RWPE2 (cell line): ENCODE measurements at regions not wholly inside any gene's neighbourhood (a gene's known extent, or its start where the extent isn't known, plus 50 kb on each side); places are given as distances from the start of the nearest gene placed in this dataset.

Experiments
- ATAC-seq: fragments of 200-7000 bp; cut with Tn5 transposase; 3 replicates; pipeline ENCODE4 v1.9.1; 2021; ENCODE audit warnings: low read depth
- DNase-seq: peaks from one replicate; pipeline ENCODE4 v3.0.0-alpha.2; 2020; ENCODE audit warnings: low spot score
- H3K27ac ChIP-seq: fragments of 450-650 bp; 2 replicates; pipeline ENCODE4 v1.5.1; 2017; ENCODE audit warnings: mild to moderate bottlenecking; ENCODE audit not compliant: poor library complexity, severe bottlenecking
- H3K27me3 ChIP-seq: fragments of 250-450 bp; sonication (Bioruptor Pico); 2 replicates; pipeline ENCODE4 v1.5.1; 2021; ENCODE audit warnings: mild to moderate bottlenecking, moderate library complexity; ENCODE audit not compliant: insufficient read depth, poor library complexity, severe bottlenecking
- H3K36me3 ChIP-seq: fragments of 250-450 bp; sonication (Bioruptor Pico); 2 replicates; pipeline ENCODE4 v1.5.1; 2020; ENCODE audit warnings: low read depth, mild to moderate bottlenecking, moderate library complexity
- H3K4me1 ChIP-seq: fragments of 250-450 bp; sonication (Bioruptor Pico); 2 replicates; pipeline ENCODE4 v1.5.1; 2021; ENCODE audit warnings: mild to moderate bottlenecking, moderate library complexity; ENCODE audit not compliant: insufficient read depth, poor library complexity, severe bottlenecking
- H3K4me3 ChIP-seq: fragments of 250-450 bp; sonication (Bioruptor Pico); 2 replicates; pipeline ENCODE4 v1.5.1; 2021; ENCODE audit warnings: mild to moderate bottlenecking, moderate library complexity; ENCODE audit not compliant: severe bottlenecking
- H3K9me3 ChIP-seq: fragments of 250-450 bp; sonication (Bioruptor Pico); 2 replicates; pipeline ENCODE4 v1.5.1; 2021; ENCODE audit warnings: mild to moderate bottlenecking, moderate library complexity; ENCODE audit not compliant: severe bottlenecking
- TF ChIP-seq, protein P1 (sequence below): fragments of 450-650 bp; IDR thresholded peaks from one replicate; pipeline ENCODE4 v1.5.1; 2017; ENCODE audit warnings: mild to moderate bottlenecking, moderate library complexity; ENCODE audit not compliant: poor library complexity, severe bottlenecking

DNA sequence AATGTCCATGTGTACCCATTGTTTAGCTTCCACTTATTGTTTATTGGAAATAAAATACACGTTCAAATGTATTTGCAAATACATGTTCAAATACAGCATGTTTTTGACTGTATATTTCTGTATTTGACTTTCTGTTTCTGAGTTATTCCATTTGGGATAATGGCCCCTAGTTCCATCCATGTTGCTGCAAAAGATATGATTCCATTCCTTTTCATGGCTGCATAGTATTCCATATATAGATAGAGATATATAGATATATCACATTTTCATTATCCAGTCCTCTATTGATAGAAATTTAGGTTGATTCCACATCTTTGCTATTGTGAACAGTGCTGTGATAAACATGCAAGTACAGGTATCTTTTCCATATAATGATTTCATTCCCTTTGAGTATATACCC lies 241.4 kb upstream of the SOX2 start:
- Histone ChIP-seq H3K4me3 (no peak overlapping the region), H3K4me1 (no peaks in the 10 kb centered on the region), H3K27me3 (no peaks in the 10 kb centered on the region), H3K27ac (no peak overlapping the region), H3K36me3 (no peaks in the 10 kb centered on the region), H3K9me3 (no peaks in the 10 kb centered on the region)
- TF ChIP-seq, protein P1, sequence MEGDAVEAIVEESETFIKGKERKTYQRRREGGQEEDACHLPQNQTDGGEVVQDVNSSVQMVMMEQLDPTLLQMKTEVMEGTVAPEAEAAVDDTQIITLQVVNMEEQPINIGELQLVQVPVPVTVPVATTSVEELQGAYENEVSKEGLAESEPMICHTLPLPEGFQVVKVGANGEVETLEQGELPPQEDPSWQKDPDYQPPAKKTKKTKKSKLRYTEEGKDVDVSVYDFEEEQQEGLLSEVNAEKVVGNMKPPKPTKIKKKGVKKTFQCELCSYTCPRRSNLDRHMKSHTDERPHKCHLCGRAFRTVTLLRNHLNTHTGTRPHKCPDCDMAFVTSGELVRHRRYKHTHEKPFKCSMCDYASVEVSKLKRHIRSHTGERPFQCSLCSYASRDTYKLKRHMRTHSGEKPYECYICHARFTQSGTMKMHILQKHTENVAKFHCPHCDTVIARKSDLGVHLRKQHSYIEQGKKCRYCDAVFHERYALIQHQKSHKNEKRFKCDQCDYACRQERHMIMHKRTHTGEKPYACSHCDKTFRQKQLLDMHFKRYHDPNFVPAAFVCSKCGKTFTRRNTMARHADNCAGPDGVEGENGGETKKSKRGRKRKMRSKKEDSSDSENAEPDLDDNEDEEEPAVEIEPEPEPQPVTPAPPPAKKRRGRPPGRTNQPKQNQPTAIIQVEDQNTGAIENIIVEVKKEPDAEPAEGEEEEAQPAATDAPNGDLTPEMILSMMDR = no peak
- no peak for ATAC-seq
- DNase-seq = no peak

DNA sequence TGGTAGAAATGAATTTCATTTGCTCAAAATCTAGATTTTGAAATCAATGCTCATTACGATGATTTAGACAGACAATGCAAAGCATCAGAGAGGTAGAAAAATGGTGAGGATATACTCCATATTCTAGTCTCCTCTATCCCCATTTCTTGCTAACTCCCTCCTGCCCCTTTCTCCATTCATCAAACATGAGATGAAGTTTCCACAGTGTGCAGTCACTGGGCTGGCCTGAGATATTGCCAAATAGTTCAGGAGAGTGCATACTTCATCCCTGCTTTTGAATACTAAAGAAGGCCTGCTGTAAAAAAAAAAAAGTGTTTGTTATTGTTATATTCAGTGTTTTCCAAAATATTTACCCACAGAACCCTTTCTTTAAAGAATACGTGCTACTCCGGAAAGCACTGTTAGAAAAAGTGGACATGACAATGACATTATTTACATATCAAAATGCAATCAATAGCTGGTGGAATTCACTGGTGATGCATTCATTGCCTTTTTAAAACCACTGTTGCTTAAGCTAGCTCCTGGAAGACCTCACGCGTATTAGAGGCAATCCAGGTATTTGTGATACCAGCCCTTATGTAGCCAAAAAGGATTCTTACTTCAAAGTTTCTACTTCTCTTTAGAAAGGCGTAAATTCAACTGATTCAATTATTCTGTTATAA lies 247.6 kb upstream of the SOX2 start:
- no peak for DNase-seq
- Histone ChIP-seq H3K4me1 (no peaks in the 10 kb centered on the region), H3K27ac (no peak overlapping the region), H3K4me3 (no peak overlapping the region), H3K36me3 (no peaks in the 10 kb centered on the region), H3K27me3 (no peaks in the 10 kb centered on the region), H3K9me3 (no peaks in the 10 kb centered on the region)
- no peak for ATAC-seq
- TF ChIP-seq, protein P1 = no peak

DNA sequence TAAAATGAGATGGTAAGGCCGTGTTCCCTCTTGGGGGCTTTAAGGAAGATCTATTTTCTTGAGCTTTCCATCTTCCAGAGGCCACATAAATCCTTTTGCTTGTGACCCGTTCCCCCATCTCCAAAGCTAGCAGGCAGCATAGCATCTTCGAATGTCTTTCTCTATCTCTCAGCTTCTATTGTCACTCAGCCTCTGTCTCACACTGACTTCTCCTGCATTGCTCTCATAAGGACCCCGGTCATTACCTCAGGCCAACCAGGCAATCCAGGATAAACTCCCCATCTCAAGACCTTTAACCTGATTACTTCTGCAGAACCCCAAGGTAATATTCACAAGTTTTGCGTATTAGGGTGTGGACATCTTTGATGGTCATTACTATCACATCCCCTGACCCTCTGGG lies 250.3 kb upstream of the SOX2 start:
- ATAC-seq (no peak), DNase-seq (no peak)
- H3K4me1 ChIP-seq = no peaks in the 10 kb centered on the region
- H3K4me3 ChIP-seq = no peak overlapping the region
- TF ChIP-seq, protein P1 = no peak
- H3K27me3 ChIP-seq = no peaks in the 10 kb centered on the region
- no peaks in the 10 kb centered on the region for H3K9me3 ChIP-seq
- H3K36me3 ChIP-seq = no peaks in the 10 kb centered on the region
- no peak overlapping the region for H3K27ac ChIP-seq

DNA sequence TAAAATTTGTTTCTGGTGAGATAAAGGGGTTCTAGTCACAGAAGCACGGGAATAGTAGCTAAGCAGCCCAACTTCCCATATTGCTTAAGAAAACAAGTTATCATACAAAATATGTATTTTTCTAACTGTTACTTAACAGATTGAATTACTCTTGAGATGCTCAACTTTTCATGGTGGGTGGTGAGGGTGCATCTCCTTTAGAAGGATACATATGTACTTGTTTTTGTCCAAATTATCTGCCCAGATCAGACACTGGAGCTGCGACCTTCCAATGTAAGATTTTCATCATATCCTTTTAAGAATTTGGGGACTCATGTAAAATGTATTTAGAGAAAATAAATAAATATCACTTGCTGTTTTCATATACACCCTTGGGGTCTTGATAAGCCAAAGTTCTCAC lies 252.2 kb upstream of the SOX2 start:
- Histone ChIP-seq H3K4me3 (no peak overlapping the region), H3K27ac (no peak overlapping the region), H3K36me3 (no peaks in the 10 kb centered on the region), H3K9me3 (no peaks in the 10 kb centered on the region), H3K27me3 (no peaks in the 10 kb centered on the region), H3K4me1 (no peaks in the 10 kb centered on the region)
- ATAC-seq = no peak
- no peak for DNase-seq
- TF ChIP-seq, protein P1 = no peak

DNA sequence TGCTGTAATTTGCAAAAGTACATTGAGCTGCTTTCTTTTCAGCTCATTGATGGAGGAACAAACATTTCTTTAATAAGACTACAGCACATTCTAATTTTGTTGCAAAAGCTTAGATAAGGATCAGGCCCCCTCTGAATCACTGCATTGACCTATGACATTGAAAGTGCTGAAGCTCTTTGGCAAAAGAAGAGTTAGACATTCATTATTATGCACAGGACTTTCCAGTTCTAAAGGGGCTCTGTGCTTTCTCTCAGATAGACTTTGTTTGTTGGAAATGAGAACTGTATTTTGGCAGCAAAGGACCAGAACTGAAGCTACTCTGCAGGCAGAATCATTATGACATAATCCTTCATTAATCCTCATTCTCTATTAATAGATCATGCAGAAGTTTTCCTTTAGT lies 252.9 kb upstream of the SOX2 start:
- ATAC-seq (no peak), DNase-seq (no peak)
- TF ChIP-seq, protein P1 = no peak
- no peak overlapping the region for H3K27ac ChIP-seq
- no peaks in the 10 kb centered on the region for H3K36me3 ChIP-seq
- H3K4me1 ChIP-seq = no peaks in the 10 kb centered on the region
- H3K27me3 ChIP-seq = no peaks in the 10 kb centered on the region
- no peaks in the 10 kb centered on the region for H3K9me3 ChIP-seq
- H3K4me3 ChIP-seq = no peak overlapping the region
